OCI-LY7 (cell line): ENCODE measurements at regions not wholly inside any gene's neighbourhood (a gene's known extent, or its start where the extent isn't known, plus 50 kb on each side); places are given as distances from the start of the nearest gene placed in this dataset.

ENCODE experiments used
- BruUV-seq: library from RNA; stranded (reverse); fragments of 400-500 nt; replicated peaks from 2 replicates; lab custom pipeline; 2021; lab: Mats Ljungman, UMichigan
- CTCF ChIA-PET: fragments of 300-600 bp; sonication (Branson Sonifier 250); formaldehyde crosslinking; loops from one replicate; lab custom pipeline; 2022; ENCODE audit warnings: antibody characterized with exemption; ENCODE audit not compliant: unreplicated experiment; lab: Charles Lee
- POLR2A ChIA-PET: fragments of 300-600 bp; sonication (Branson Sonifier 250); formaldehyde crosslinking; loops from one replicate; lab custom pipeline; 2022; ENCODE audit warnings: antibody characterized with exemption; lab: Charles Lee
- DNase-seq: peaks from one replicate; pipeline ENCODE4 v3.0.0-alpha.2; 2015; ENCODE audit warnings: low spot score
- H2AFZ ChIP-seq: fragments of 200-600 bp; sonication (generic), shearing (Covaris generic); 2 replicates; pipeline ENCODE4 v1.6.1; 2014; ENCODE audit warnings: mild to moderate bottlenecking, antibody characterized with exemption, low read length, moderate library complexity
- H3K27ac ChIP-seq: fragments of 200-600 bp; sonication (generic); 2 replicates; pipeline ENCODE4 v1.5.1; 2014; ENCODE audit warnings: mixed run types, low read depth, mild to moderate bottlenecking, moderate library complexity, low read length, inconsistent platforms; ENCODE audit not compliant: poor library complexity, severe bottlenecking
- H3K36me3 ChIP-seq: fragments of 200-600 bp; sonication (generic); 2 replicates; pipeline ENCODE4 v1.6.1; 2014; ENCODE audit warnings: mild to moderate bottlenecking, antibody characterized with exemption, low read length, moderate library complexity, mixed read lengths; ENCODE audit not compliant: insufficient read depth
- H3K4me1 ChIP-seq: fragments of 200-600 bp; sonication (generic); 2 replicates; pipeline ENCODE4 v1.5.1; 2014; ENCODE audit warnings: mild to moderate bottlenecking, low read length; ENCODE audit not compliant: insufficient read depth, poor library complexity, severe bottlenecking
- H3K4me2 ChIP-seq: fragments of 200-600 bp; sonication (generic); 2 replicates; pipeline ENCODE4 v1.6.1; 2014; ENCODE audit warnings: mild to moderate bottlenecking, low read length
- H3K4me3 ChIP-seq: fragments of 200-600 bp; sonication (generic); 2 replicates; pipeline ENCODE4 v1.5.1; 2014; ENCODE audit warnings: mild to moderate bottlenecking, low read depth, low read length; ENCODE audit not compliant: poor library complexity, severe bottlenecking
- H3K79me2 ChIP-seq: fragments of 200-600 bp; sonication (generic); 2 replicates; pipeline ENCODE4 v1.6.1; 2016; ENCODE audit warnings: low read depth, mild to moderate bottlenecking, low read length, moderate library complexity, mixed read lengths; ENCODE audit not compliant: insufficient read depth
- H3K9me2 ChIP-seq: fragments of 200-600 bp; sonication (generic); 2 replicates; pipeline ENCODE4 v1.6.1; 2016; ENCODE audit warnings: mild to moderate bottlenecking, low read length, mixed read lengths; ENCODE audit not compliant: insufficient read depth
- H3K9me3 ChIP-seq: fragments of 200-600 bp; sonication (generic); 2 replicates; pipeline ENCODE4 v1.6.1; 2014; ENCODE audit warnings: mild to moderate bottlenecking, mixed run types, low read length, mixed read lengths
- H4K20me1 ChIP-seq: fragments of 200-600 bp; sonication (generic); 2 replicates; pipeline ENCODE4 v1.6.1; 2014; ENCODE audit warnings: mild to moderate bottlenecking, antibody characterized with exemption, low read length, moderate library complexity, mixed read lengths; ENCODE audit not compliant: insufficient read depth
- EZH2phosphoT487 ChIP-seq: fragments of 200-600 bp; sonication (generic); IDR thresholded peaks from 2 replicates; pipeline ENCODE4 v1.6.1; 2018; ENCODE audit warnings: low read depth, borderline replicate concordance, mild to moderate bottlenecking, mixed run types, antibody characterized with exemption, low read length, moderate library complexity, mixed read lengths
- intact Hi-C: fragments of 100-400 bp; cut with micrococcal nuclease; formaldehyde crosslinking; loops from one replicate; pipeline ENCODE4 v1.10.0; 2022; ENCODE audit not compliant: unreplicated experiment
- TF ChIP-seq, protein P1 (sequence below): fragments of 200-600 bp; sonication (generic); conservative IDR thresholded peaks from 2 replicates; pipeline ENCODE4 v1.5.1; 2014; ENCODE audit warnings: mild to moderate bottlenecking, antibody characterized with exemption, low read length, moderate library complexity, mixed read lengths

DNA sequence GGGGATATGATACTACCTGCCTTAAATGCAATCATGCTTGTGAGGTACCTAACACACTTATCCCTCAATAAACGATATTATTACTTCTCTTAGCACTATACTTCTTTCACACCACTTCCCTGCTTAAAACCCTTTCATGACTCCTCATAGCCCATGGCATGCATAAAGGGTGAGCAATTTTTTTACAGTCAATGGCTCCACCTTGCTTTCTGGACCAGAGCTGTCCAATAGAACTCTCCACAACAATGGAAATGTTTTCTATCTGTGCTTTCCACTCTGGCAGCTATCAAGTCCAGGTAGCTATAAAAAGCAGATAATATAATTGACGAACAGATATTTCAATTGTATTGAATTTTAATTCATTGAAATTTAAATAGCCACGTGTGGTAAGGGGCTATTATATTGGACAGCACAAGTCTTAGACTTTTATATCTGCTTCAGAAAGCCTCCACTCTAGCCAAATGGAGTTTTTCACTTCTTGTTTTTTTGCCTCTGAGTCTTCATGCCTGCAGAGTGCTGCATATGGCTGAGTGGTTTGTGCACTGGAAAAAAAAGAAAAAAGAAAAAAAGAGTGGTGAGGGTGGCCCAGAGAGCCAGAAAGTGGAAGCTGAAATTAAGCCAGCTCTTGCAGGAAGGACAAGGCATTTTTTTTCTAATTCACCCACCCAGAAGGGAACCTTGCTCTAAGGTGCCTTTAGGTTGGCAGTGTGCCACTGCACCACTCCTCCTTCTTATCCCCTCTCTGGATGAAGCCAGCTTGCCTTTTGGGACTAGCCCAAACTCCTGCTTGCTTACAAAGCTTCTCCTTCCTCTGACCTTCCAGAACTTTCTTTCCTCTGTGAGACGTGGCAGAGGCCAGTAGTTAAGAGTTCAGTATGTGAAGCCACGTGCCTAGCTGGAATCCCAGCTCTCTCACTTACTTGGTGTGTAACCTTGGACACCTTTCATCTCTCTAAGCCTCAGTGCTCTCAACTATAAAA lies 239.0 kb upstream of the LRTM1 start:
- no peaks in the 10 kb centered on the region for H3K9me2 ChIP-seq
- H3K27ac ChIP-seq, result no peak overlapping the region
- ChIA-PET CTCF (no interaction called here), POLR2A (interaction anchor here (0.6 to 1.5 kb wide), 5 partner anchors 8 to 482 kb away, joined by 3 to 4 read pairs (median 3); no protein-coding TSS in a partner anchor)
- no peaks in the 10 kb centered on the region for H3K36me3 ChIP-seq
- no peak overlapping the region for H3K4me3 ChIP-seq
- H3K9me3 ChIP-seq, result no peaks in the 10 kb centered on the region
- no peaks in the 10 kb centered on the region for H4K20me1 ChIP-seq
- no TSS peak for BruUV-seq
- no peaks in the 10 kb centered on the region for H3K79me2 ChIP-seq
- H3K4me2 ChIP-seq, result peak overlapping the region; percentile 31
- intact Hi-C loops, result no loop called here
- H2AFZ ChIP-seq, result 0 out of 2 replicates have a peak overlapping the region, but pooled peaks have one; percentile 16
- DNase-seq, result peak; percentile 60
- TF ChIP-seq, protein P1, sequence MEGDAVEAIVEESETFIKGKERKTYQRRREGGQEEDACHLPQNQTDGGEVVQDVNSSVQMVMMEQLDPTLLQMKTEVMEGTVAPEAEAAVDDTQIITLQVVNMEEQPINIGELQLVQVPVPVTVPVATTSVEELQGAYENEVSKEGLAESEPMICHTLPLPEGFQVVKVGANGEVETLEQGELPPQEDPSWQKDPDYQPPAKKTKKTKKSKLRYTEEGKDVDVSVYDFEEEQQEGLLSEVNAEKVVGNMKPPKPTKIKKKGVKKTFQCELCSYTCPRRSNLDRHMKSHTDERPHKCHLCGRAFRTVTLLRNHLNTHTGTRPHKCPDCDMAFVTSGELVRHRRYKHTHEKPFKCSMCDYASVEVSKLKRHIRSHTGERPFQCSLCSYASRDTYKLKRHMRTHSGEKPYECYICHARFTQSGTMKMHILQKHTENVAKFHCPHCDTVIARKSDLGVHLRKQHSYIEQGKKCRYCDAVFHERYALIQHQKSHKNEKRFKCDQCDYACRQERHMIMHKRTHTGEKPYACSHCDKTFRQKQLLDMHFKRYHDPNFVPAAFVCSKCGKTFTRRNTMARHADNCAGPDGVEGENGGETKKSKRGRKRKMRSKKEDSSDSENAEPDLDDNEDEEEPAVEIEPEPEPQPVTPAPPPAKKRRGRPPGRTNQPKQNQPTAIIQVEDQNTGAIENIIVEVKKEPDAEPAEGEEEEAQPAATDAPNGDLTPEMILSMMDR, result no peak
- no peak for TF ChIP-seq EZH2phosphoT487
- peaks cover 19% of the 10 kb centered on the region for H3K4me1 ChIP-seq

DNA sequence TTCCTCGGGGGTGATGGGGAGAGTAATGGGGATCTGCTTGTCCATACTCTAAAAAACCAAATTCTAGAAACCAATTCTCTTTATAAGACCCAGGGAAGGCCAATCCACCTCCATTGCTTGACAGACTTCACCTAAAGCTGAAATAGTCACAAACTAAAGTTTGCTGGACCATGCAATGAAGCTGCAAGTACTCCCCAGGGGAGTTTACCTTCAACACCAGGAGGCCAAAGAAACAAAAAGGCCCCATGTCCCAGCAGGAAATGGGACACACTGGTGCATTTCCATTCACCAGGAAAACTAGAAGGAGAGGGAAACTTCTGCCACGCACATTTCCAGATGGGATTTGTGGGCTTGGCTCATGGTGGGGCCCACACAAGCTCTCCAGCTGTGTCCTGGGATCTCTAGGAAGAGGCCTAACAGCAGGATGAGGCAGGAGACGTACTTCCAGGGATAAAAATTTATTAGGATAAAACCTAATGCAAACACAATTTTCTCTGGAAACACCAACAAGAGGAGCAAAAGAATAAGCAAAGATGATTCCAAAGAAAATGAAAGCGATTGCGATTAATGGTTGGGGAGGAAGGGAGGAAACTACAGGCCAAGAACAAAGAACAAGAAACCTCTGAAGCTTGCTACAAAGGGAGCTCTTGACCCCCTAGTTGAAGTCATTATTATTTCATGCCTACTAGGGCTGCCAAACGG lies 238.0 kb upstream of the LRTM1 start:
- POLR2A ChIA-PET, result interaction anchor here (1.2 to 1.5 kb wide), 2 partner anchors 9 to 104 kb away, joined by 3 to 4 read pairs; no protein-coding TSS in a partner anchor
- TF ChIP-seq EZH2phosphoT487, result no peak
- TF ChIP-seq, protein P1, result no peak
- Histone ChIP-seq H3K4me2 (no peak overlapping the region), H3K9me2 (no peaks in the 10 kb centered on the region), H3K4me3 (no peak overlapping the region), H3K79me2 (no peaks in the 10 kb centered on the region), H3K9me3 (no peaks in the 10 kb centered on the region), H3K4me1 (peaks cover 19% of the 10 kb centered on the region), H4K20me1 (no peaks in the 10 kb centered on the region), H2AFZ (no peak overlapping the region), H3K36me3 (no peaks in the 10 kb centered on the region), H3K27ac (no peak overlapping the region)
- DNase-seq, result no peak
- intact Hi-C loops, result no loop called here
- CTCF ChIA-PET, result no interaction called here
- BruUV-seq, result no TSS peak
